Stimulated activated naive CD8-positive, alpha-beta T cell treated with anti-CD3 and anti-CD28 coated beads, Interleukin-15, Interleukin-2, amounts not matched to agents 100 ng/mL and 50 ng/mL, for 24 hours (primary cell): ENCODE measurements at regions not wholly inside any gene's neighbourhood (a gene's known extent, or its start where the extent isn't known, plus 50 kb on each side); places are given as distances from the start of the nearest gene placed in this dataset.

Source experiments
- H3K27ac Mint-ChIP-seq: one replicate; pipeline ENCODE4 v1.8.0; 2021; ENCODE audit warnings: mild to moderate bottlenecking, mixed read lengths
- H3K27me3 Mint-ChIP-seq: one replicate; pipeline ENCODE4 v1.8.0; 2021; ENCODE audit warnings: mixed read lengths
- H3K36me3 Mint-ChIP-seq: one replicate; pipeline ENCODE4 v1.8.0; 2021; ENCODE audit warnings: low read depth, mixed read lengths
- H3K4me1 Mint-ChIP-seq: one replicate; pipeline ENCODE4 v1.8.0; 2021; ENCODE audit warnings: low read depth, mixed read lengths
- H3K4me3 Mint-ChIP-seq: one replicate; pipeline ENCODE4 v1.8.0; 2021; ENCODE audit warnings: mild to moderate bottlenecking, mixed read lengths
- H3K9me3 Mint-ChIP-seq: one replicate; pipeline ENCODE4 v1.8.0; 2021; ENCODE audit warnings: mixed read lengths

DNA sequence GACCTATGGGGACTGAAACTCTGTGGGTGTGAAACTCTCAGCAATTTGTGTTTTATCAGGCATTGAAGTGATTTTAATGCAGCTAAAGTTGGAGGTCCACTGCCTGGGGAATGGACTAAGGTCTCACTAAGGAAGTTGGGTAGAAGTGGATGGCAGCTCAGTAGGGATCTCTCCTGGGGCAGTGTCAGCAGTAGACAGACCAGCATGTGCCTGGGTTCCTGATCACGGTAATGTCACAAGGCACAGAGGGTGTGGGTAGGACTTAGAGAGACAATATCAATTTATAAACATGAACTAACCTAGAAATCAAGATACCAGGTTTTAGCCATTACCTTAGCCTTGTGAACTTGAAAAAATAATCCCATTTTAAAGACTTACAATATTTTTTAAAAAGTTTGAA lies 380.3 kb upstream of the LCORL start:
- Mint-ChIP-seq H3K9me3 (no peaks in the 10 kb centered on the region), H3K27me3 (peaks cover 7% of the 10 kb centered on the region), H3K36me3 (no peaks in the 10 kb centered on the region), H3K4me1 (no peaks in the 10 kb centered on the region), H3K4me3 (no peak overlapping the region), H3K27ac (no peak overlapping the region)

DNA sequence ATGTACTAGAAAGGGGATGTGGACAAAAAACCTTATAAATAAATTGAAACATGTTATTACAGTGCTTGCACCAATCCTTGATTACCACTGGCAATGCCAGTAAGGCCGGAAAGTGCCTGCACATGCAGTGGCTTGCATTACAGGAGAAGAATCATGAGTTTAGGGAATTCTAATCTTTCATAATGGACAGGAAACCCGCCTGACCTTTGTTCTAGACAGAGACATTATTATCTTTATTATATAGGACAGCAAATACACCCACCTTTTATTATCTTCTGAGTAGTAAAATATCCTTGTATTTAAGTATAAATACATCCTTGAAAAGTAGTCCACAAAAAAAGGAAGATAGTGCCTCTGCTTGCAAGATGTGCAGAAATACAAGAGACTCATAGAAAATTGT lies 379.9 kb upstream of the LCORL start:
- no peaks in the 10 kb centered on the region for H3K4me1 Mint-ChIP-seq
- no peaks in the 10 kb centered on the region for H3K36me3 Mint-ChIP-seq
- H3K9me3 Mint-ChIP-seq = no peaks in the 10 kb centered on the region
- H3K4me3 Mint-ChIP-seq = no peak overlapping the region
- peaks cover 7% of the 10 kb centered on the region for H3K27me3 Mint-ChIP-seq
- H3K27ac Mint-ChIP-seq = no peak overlapping the region

DNA sequence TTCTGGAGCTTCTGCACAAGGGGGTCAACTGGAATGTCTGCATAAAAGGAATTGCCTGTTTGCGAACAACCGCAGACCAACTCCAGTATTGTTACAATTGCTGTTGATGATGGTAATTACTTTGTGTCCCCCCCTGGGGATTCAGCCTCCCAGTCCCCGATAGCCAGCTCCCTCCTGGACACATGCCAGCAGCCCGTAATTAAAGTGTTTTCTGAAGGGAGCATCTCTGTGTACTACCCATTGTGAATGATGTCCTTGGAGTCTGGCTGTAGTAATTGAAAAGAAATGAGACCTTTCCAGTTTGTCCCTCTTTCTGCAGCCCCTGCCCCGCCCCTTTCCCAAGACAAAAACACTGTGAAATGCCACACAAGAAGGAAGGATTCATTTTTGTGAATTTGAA lies 377.1 kb upstream of the LCORL start:
- Mint-ChIP-seq H3K36me3 (no peaks in the 10 kb centered on the region), H3K27ac (no peak overlapping the region), H3K27me3 (peaks cover 7% of the 10 kb centered on the region), H3K4me1 (no peaks in the 10 kb centered on the region), H3K4me3 (no peak overlapping the region), H3K9me3 (no peaks in the 10 kb centered on the region)

DNA sequence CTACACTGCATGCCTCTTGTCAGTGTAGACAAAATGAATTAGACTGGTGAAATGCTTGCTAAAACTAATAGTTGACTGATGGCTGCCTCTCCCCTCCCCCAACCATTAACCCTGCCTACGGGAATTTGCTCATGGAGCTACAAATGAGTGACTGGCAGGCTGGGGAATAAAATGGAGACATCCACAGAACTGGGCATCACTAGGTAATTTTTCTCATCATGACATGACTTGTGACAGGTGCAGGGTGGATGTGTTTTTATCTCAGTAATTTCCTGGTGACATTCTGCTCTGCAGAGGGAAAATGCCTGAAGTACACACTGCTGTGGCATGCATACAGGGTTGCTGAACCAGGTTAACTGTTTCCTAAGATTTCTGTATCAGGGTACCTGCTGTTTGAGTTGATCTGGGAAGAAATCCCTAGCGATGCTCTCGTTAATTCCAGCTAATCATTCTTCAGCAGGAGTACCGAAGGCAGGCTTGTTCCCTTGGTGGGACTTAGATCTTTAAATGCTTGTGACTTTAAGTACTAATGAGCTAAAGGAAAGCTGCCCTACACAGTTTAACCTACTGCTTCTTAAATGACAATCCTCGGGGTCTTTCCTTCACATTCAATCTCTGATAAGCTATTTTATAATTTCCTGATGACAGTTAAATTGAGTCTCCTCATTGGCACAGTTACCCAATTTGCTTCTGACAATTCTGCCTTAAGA lies 376.3 kb upstream of the LCORL start:
- no peaks in the 10 kb centered on the region for H3K4me1 Mint-ChIP-seq
- no peak overlapping the region for H3K4me3 Mint-ChIP-seq
- H3K27ac Mint-ChIP-seq = no peak overlapping the region
- no peaks in the 10 kb centered on the region for H3K9me3 Mint-ChIP-seq
- H3K27me3 Mint-ChIP-seq = peaks cover 7% of the 10 kb centered on the region
- no peaks in the 10 kb centered on the region for H3K36me3 Mint-ChIP-seq

DNA sequence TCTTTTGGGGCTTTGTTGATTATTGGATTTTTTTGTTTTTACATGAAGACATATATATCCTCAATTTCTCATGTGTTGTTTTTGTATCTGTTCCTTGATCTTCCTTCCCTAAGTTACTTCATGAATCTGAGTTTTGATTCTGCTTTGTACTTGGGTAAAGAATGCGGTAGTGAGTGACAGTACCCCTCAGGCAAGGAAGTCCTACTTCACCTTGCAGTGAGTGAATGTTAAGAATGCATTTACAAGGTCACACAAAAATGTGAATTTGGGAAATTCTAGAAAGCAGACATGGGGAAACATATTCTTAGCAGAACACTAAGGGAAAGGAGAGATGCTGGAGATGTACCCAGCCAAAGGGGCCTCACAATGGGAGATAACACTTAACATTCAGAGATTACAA lies 373.1 kb upstream of the LCORL start:
- no peaks in the 10 kb centered on the region for H3K9me3 Mint-ChIP-seq

DNA sequence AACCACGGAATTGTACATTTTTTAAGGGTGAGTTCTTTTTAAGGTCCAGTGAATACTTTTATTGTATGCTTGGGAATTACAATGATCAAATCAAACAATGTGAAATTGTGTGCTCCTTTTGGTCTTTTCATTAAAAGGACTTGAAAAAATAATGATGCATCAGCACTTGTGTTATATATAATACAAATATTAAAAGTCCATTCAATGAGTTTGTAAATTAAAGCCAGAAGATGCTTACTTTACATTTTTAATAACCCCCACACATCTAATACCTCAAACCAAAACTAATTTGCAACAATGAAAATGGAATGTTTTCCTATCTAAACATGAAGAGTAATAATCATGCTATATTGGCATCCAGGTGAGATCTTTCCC lies 369.8 kb upstream of the LCORL start:
- Mint-ChIP-seq H3K9me3 (no peaks in the 10 kb centered on the region), H3K27me3 (no peaks in the 10 kb centered on the region), H3K4me3 (no peak overlapping the region), H3K27ac (no peak overlapping the region), H3K36me3 (no peaks in the 10 kb centered on the region), H3K4me1 (no peaks in the 10 kb centered on the region)

More for the DNA sequence above, 373.1 kb upstream of the LCORL start:
- Mint-ChIP-seq H3K4me1 (no peaks in the 10 kb centered on the region), H3K27me3 (no peaks in the 10 kb centered on the region), H3K36me3 (no peaks in the 10 kb centered on the region), H3K27ac (no peak overlapping the region), H3K4me3 (no peak overlapping the region)

DNA sequence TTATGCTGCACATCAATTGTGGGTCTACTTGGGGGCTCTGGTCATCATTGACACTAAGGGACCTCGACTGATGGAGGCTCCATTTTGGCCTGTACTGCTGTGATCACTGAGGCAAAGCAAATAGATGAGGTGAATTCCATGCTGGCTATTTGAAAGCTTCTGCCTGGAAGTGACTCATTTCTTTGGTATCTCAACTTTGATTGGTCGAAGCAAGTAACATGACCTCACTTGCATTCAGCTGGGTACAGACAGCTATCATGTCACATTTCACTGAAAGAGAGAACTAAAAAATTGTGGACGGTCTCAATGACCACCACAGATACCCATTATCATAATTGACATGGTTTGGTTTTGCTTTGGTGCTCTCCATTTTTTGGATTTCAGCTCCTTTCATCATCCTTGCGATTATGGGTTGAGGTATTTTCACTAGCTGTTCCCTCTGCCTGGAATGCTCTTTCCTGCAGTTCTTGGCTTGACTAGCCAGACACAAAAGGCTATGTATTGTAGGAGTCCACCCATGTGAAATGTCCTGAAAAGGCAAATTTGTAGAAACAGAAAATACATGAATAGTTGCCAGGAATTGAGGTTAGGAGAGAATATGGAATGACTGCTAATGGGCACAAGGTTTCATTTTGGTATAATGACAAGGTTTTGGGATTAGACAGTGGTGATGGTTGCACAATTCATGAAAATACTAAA lies 369.2 kb upstream of the LCORL start:
- H3K36me3 Mint-ChIP-seq = no peaks in the 10 kb centered on the region
- no peak overlapping the region for H3K27ac Mint-ChIP-seq
- H3K4me1 Mint-ChIP-seq = no peaks in the 10 kb centered on the region
- H3K9me3 Mint-ChIP-seq = no peaks in the 10 kb centered on the region
- no peaks in the 10 kb centered on the region for H3K27me3 Mint-ChIP-seq
- no peak overlapping the region for H3K4me3 Mint-ChIP-seq

DNA sequence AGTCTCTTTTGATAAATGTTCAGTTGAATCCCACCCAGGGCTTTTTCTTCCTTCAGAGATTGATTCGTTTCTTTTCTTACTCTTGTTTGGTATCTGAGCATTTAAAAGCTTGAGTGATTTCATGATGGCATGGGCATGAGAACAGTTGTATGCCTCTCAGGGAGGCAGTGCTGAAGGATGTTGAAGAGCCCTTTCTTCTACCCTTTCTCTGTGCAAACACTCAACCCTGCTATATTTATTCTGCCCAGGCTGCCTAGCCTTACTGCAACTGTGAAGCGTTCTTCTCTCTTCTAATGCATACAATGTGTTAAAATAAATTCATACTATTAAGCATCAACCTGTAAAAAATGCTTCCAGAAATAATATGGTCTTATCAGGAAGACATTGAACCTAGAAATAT lies 367.6 kb upstream of the LCORL start:
- Mint-ChIP-seq H3K9me3 (no peaks in the 10 kb centered on the region), H3K27me3 (no peaks in the 10 kb centered on the region), H3K27ac (no peak overlapping the region), H3K4me1 (no peaks in the 10 kb centered on the region), H3K4me3 (no peak overlapping the region), H3K36me3 (no peaks in the 10 kb centered on the region)

DNA sequence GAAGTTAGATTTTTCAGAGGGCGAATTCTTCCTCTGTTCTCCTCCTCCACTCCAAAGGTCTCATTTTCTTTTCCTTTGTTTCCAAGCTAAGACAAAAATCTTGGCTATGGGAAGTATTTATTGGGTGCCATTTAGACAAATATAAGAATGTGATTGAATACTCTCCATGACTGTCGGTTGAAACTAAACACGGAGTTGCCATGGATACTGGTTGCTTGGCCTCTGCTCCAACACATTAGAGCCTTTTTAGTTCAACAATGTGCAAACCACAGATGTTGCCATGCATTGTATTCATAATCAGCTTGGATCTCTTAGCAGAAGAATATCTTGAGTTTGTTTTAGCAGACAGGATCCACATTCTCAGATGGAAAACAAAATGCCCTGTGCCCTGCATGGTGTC lies 366.5 kb upstream of the LCORL start:
- no peaks in the 10 kb centered on the region for H3K36me3 Mint-ChIP-seq

DNA sequence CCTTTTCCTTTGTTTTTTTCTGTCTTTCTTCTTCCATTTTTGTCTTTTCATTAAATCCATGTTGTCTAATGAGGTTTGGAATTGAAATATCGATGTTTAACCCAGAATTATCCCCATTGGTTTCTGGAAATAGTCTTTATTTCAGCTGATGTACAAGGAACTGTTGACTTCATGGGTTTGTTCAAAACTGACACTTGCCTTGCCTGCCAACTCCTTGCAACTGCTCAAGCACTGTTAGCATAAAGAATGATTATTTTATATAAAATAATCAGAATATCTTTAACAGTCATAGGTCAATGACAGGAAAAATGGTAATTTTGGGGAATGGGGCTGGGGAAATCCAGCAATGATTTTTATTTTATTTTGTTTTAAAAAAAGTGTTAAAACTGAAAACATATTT lies 359.6 kb upstream of the LCORL start:
- Mint-ChIP-seq H3K27me3 (peaks cover 26% of the 10 kb centered on the region), H3K27ac (no peak overlapping the region), H3K4me1 (no peaks in the 10 kb centered on the region), H3K4me3 (no peak overlapping the region), H3K9me3 (peaks cover 3% of the 10 kb centered on the region), H3K36me3 (no peaks in the 10 kb centered on the region)

More for the DNA sequence above, 366.5 kb upstream of the LCORL start:
- H3K9me3 Mint-ChIP-seq = no peaks in the 10 kb centered on the region
- no peak overlapping the region for H3K27ac Mint-ChIP-seq
- H3K4me1 Mint-ChIP-seq = no peaks in the 10 kb centered on the region
- H3K27me3 Mint-ChIP-seq = no peaks in the 10 kb centered on the region
- H3K4me3 Mint-ChIP-seq = no peak overlapping the region

DNA sequence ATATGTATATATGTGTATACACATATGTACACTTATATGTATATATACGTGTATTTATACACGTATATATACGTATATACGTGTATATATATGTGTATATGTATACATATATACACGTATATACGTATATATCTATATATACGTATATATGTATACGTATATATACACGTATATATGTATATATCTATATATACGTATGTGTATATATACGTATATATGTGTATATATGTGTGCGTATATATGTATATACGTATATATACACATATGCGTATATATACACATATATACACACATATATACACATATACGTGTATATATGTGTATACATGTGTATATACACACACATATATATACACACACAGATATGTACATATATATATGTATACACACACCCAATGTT lies 348.0 kb upstream of the LCORL start:
- Mint-ChIP-seq H3K27me3 (peaks cover 8% of the 10 kb centered on the region), H3K4me1 (no peaks in the 10 kb centered on the region), H3K36me3 (no peaks in the 10 kb centered on the region), H3K27ac (no peak overlapping the region), H3K4me3 (no peak overlapping the region), H3K9me3 (no peaks in the 10 kb centered on the region)

DNA sequence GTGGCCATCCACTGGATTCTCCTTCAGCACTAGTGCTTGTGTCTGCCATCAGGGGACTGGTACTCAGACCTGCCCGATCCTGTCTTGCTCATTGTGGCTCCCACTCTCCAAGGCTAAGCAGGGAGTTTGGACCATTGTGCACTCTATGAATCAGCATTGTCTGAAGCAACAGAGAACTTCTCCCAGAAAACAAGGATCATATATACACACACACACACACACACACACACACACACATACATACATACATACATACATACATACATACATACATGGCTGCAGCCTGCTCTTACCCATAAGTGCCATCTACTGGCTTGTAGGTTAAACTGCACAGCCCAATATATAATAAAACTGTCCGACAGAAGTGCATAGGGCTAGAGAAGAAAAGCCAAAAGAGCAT lies 345.3 kb upstream of the LCORL start:
- no peaks in the 10 kb centered on the region for H3K4me1 Mint-ChIP-seq
- no peak overlapping the region for H3K4me3 Mint-ChIP-seq
- no peaks in the 10 kb centered on the region for H3K9me3 Mint-ChIP-seq
- H3K36me3 Mint-ChIP-seq = no peaks in the 10 kb centered on the region
- no peak overlapping the region for H3K27ac Mint-ChIP-seq
- H3K27me3 Mint-ChIP-seq = peaks cover 15% of the 10 kb centered on the region

DNA sequence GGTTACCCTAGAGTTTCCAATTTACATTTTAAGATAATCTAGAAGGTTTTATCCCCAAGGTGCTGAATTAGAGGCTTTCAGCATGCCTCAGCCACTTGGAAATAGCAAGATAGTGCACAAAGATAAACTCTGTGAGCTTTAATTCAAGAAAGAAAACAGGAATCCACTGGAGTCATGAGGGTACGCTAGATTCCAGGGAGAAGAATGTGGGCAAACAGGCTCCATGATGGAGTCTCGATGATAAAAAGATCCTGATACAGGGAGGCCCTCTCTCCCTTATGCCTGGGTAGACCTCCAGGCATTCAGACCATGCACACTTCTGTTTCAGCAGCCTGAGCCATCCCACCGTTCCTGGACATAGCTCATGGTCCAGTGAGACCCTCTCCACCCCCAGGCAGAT lies 344.6 kb upstream of the LCORL start:
- Mint-ChIP-seq H3K27ac (no peak overlapping the region), H3K27me3 (peaks cover 15% of the 10 kb centered on the region), H3K4me1 (no peaks in the 10 kb centered on the region), H3K9me3 (no peaks in the 10 kb centered on the region), H3K36me3 (no peaks in the 10 kb centered on the region), H3K4me3 (no peak overlapping the region)

DNA sequence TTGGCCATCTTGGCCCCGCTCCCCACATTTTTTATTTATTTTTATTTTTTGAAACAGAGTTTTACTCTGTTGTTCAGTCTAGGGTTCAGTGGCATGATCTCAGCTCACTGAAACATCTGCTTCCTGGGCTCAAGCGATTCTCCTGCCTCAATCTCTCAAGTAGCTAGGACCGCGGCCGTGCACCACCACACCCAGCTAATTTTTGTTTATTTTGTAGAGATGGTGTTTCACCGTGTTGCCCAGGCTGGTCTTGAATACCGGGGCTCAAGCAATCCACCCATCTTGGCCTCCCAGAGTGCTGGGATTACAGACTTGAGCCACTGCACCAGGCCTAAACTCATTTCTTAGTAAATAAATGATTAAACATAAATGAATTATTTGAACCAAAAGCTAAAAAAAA lies 322.0 kb upstream of the LCORL start:
- no peak overlapping the region for H3K4me3 Mint-ChIP-seq
- no peaks in the 10 kb centered on the region for H3K4me1 Mint-ChIP-seq
- H3K36me3 Mint-ChIP-seq = no peaks in the 10 kb centered on the region
- H3K27ac Mint-ChIP-seq = no peak overlapping the region
- peaks cover 7% of the 10 kb centered on the region for H3K27me3 Mint-ChIP-seq
- H3K9me3 Mint-ChIP-seq = peaks cover 7% of the 10 kb centered on the region

DNA sequence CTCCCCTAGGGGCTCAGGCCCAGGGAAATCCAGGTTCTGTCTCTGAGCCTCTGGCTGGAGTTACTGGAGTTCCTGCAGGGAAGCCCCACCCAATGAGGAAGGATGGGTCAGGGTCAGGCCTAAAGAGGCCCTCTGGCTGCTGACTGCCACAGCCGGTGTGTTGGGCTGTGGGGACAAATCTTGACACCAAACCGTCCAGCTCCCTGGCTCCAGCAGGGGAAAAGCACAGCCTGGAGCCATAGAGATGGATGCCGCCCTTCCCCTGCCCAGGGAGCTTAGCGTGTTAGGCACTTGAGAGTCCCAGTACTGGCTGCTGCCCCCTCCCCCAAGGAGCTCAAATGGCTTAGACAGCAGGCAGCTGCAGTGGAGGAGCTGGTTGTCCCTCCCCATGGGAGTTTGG lies 321.3 kb upstream of the LCORL start:
- Mint-ChIP-seq H3K27ac (no peak overlapping the region), H3K27me3 (peaks cover 7% of the 10 kb centered on the region), H3K4me3 (no peak overlapping the region), H3K4me1 (no peaks in the 10 kb centered on the region), H3K9me3 (peaks cover 7% of the 10 kb centered on the region), H3K36me3 (no peaks in the 10 kb centered on the region)

DNA sequence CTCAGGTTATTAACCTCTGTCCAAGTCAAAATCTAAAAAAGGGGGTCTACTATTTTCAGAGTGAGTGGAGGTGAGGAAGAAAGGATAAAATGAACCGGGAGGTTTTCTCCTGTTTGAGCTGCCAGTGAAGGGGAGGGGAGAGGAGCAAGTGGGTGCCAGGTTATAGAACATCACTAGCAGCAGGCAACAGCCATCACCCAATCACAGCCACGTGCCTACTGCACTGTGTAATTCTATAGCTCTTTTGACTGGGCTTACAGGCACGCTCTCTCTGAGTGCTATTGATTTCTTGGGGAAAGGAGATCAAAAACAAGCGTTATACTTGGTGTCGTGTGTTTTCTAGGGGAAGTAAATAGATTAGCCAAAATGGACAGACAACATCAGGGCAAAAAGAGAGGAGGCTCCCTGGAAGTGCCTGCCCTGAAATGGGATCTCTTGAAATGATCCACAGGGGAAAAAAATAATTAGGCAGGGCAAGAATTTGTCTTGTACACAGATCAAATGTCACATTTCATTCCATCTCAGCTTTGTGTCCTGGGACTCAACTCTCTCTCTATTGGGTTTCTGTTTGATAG lies 300.5 kb upstream of the LCORL start:
- no peak overlapping the region for H3K4me3 Mint-ChIP-seq
- no peaks in the 10 kb centered on the region for H3K9me3 Mint-ChIP-seq
- no peaks in the 10 kb centered on the region for H3K36me3 Mint-ChIP-seq
- peaks cover 29% of the 10 kb centered on the region for H3K27me3 Mint-ChIP-seq
- no peaks in the 10 kb centered on the region for H3K4me1 Mint-ChIP-seq
- no peak overlapping the region for H3K27ac Mint-ChIP-seq
